LNCAP (cell line): ENCODE measurements at regions not wholly inside any gene's neighbourhood (a gene's known extent, or its start where the extent isn't known, plus 50 kb on each side); places are given as distances from the start of the nearest gene placed in this dataset.

Experiments used
- TF ChIP-seq, protein P1 (sequence below): fragments of 450-650 bp; IDR thresholded peaks from 2 replicates; pipeline ENCODE4 v1.5.1; 2017; ENCODE audit warnings: mild to moderate bottlenecking

GRCh38 chr1:96002969-96003964 is 718.3 kb upstream of the PTBP2 start:
- TF ChIP-seq, protein P1, sequence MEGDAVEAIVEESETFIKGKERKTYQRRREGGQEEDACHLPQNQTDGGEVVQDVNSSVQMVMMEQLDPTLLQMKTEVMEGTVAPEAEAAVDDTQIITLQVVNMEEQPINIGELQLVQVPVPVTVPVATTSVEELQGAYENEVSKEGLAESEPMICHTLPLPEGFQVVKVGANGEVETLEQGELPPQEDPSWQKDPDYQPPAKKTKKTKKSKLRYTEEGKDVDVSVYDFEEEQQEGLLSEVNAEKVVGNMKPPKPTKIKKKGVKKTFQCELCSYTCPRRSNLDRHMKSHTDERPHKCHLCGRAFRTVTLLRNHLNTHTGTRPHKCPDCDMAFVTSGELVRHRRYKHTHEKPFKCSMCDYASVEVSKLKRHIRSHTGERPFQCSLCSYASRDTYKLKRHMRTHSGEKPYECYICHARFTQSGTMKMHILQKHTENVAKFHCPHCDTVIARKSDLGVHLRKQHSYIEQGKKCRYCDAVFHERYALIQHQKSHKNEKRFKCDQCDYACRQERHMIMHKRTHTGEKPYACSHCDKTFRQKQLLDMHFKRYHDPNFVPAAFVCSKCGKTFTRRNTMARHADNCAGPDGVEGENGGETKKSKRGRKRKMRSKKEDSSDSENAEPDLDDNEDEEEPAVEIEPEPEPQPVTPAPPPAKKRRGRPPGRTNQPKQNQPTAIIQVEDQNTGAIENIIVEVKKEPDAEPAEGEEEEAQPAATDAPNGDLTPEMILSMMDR: no peak

DNA sequence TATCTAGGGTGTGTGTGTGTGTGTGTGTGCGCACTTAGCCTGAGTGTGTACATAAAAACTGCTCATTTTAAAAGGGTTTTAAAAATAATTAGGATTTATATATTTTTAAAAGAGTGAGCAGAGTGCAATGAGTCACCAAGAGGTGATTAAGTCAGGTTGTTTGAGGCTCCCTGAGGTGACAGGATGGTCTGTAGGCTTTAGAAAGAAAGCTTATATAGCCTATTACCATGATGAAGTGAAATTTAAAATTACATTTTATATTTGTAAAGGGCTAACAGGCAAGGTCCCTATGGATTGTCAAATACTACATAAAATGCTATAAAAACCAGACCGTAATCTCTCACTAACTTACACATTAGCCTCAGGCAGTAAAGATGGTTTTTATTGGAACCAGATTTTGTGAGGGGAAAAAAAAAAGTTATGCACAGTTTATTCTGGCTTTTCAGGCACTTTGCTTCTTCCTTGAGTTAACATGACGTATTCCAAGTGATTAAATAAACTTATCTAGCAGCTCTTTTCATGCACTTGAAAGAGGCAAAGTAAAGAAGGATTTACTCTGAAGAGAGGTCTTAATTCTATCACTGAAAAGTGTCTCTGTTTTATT is 711.7 kb upstream of the PTBP2 start:
- TF ChIP-seq, protein P1: no peak

- TF ChIP-seq, protein P1: no peak
These were observed 710.0 kb upstream of the PTBP2 start for GRCh38 chr1:96011606-96012005.

DNA sequence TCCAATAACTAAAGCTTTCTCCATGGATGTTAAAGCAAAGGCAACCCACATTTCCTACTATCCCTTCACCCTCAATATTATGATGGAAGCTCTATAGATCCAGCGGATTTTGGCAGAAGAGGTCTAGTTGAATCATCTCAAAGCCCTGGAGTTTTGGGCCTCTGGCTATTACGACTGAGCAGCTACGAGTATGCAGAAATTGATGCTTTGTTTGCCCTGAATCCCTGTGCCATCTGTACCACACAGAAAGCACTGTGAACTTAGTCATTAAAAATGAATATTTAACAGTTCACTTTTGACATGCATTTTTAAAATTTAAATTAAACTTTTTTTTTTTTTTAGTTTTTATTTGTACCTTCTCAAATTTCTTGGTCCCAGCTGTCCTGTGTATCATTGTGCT is 705.4 kb upstream of the PTBP2 start:
- TF ChIP-seq, protein P1: no peak

- TF ChIP-seq, protein P1: no peak
These were observed 701.2 kb upstream of the PTBP2 start for GRCh38 chr1:96020378-96020777.

- TF ChIP-seq, protein P1: no peak
These were observed 696.5 kb upstream of the PTBP2 start for GRCh38 chr1:96025062-96025461.

- TF ChIP-seq, protein P1: no peak
These were observed 693.5 kb upstream of the PTBP2 start for GRCh38 chr1:96028071-96028470.
